ENCODE measurements at regions not wholly inside any gene's neighbourhood (a gene's known extent, or its start where the extent isn't known, plus 50 kb on each side); places are given as distances from the start of the nearest gene placed in this dataset.
"Not testable (repeated sequence)": the region's sequence is repeated elsewhere in the genome, so short reads cannot be mapped to it uniquely, and the experiment has no call there.

DNA sequence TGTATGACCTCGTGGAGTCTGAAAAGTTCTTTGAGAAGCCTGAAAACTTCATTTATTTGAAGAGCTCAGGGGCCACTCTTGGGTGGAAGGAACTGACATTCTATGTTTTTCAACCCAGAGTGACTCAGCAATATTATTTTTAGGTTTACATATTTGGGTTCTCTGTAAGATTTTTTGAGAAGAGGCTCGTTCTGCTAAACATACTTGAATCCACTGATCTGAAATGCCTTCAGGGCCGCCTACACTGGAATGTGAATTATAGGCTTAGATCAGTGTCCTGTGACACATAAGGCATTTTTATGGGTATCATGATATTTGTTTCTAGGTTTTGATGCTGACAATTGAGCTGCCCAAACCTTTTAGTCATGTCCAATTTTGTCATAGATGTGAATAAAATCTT, 86.2 kb downstream of the PSAT1 start:
- DNase-seq: no peak

DNA sequence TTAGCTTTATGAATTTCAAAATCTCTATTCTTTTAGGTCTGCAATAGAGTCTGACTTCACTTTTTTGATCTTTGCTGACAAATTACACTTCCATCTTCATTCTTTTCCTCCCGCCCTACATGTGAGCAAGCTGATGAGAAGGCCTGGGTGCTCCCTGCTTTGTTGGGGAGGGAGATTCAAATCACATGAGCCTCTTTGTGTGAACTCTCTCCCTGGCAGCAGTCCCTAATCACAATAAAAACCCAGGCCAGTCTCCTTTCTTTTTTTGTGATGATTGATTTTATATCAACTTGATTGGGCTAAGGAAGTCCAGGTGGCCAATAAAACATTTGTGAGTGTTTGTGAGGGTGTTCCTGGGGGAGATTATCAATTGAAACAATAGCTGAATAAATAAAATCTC, 89.4 kb downstream of the PSAT1 start:
- DNase-seq: no peak

DNA sequence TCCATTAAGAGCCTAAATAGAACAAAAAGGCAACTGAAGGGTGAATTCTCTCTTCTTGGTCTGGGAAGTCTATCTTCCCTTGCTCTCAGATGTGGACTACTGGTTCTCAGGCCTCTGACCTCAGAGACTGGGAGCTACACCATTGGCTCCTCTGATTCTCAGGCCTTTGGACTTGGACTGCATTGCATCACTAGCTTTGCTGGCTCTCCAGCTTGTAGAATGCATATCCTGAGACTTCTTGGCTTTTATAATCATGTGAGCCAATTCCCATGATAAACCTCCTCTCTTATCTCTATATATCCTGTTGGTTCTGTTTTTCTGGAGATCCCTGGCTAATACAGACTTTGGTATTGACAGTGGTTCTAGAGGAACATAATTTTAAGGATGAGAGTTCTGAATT, 89.8 kb downstream of the PSAT1 start:
- DNase-seq: no peak

DNA sequence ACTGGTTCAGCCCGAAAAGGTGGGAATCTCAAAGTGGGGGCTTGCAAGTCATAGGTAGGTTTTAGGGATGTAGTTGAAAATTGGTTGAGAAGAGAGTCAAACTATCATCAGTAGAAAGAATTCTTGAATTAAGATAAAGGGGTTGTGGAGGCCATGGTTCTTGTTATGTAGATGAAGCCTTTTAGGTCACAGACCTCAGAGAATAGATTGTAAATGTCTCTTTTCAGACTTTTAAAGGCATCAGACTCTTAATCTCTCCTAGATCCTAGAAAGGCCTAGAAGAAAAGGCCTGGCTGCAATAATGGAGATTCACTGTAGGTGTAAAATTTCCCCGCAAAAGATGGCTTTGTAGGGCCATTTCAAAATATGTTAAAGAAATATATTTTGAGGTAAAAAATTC, 96.4 kb downstream of the PSAT1 start:
- no peak for DNase-seq

- DNase-seq: no peak
Measured at GRCh38 chr9:78393932-78394331, 97.0 kb downstream of the PSAT1 start.

- no peak for DNase-seq
Measured at GRCh38 chr9:78396087-78396486, 99.2 kb downstream of the PSAT1 start.

- no peak for DNase-seq
Measured at GRCh38 chr9:78397045-78397444, 100.1 kb downstream of the PSAT1 start.

- DNase-seq: no peak
Measured at GRCh38 chr9:78397454-78397853, 100.5 kb downstream of the PSAT1 start.

DNA sequence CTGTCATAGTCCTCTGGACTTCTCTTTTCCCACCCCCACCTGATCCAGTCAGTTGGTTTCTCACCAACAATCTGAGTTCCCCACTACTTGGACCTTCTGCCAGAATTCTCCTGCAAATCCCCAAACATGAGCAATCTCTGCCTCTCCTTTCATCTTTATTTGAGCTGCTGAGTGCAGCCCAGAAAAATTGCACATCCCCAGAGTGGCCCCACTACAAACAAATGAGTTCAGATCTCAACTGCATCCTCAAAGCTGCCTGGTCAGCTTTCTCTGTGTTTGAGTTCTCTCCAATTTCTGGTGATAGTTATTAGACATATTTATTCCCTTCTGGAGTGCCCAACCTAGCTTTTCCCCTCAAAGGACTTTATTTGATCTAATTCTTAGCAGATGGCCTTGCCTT, 102.2 kb downstream of the PSAT1 start:
- no peak for DNase-seq

- no peak for DNase-seq
Measured at GRCh38 chr9:78400496-78400895, 103.6 kb downstream of the PSAT1 start.

DNA sequence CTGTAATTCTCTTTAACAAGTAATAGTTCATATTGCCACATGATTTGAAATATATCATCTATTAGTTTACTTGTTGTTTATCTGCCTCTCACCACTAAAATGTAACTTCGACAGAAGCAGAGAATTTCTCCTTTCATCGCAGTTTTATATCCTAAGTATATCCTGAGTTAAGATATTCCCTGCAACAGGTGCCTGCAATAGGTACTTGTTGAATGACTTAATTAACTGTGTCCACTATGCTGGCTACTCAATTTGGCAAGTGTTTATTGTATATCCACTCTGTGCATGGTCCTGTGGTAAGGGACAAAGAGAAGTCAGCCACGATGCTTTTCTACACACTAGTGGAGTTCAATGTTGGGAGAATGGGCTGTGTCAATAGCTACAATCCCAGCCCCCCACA, 108.5 kb downstream of the PSAT1 start:
- DNase-seq: no peak

GRCh38 chr9:78406146-78406545, 109.2 kb downstream of the PSAT1 start:
- no peak for DNase-seq

DNA sequence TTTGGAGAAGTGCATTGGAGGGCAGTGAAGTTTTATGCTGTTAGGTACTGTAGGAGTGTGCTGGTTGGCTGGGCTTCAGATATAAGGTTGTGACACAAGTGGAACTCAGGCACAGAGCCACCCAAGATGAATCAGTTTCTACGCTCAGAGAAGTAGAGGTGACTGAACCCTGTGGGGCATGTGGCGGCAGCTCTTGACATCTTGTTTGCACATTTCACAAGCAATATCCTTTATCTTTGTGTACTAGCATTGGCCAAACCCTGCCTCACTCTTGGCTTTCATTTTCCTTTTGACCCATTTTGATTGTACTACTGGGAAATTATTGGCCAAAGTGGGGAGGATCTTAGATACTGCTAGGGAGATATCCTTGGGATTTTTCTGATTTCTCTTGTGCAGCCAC, 110.0 kb downstream of the PSAT1 start:
- no peak for DNase-seq

DNA sequence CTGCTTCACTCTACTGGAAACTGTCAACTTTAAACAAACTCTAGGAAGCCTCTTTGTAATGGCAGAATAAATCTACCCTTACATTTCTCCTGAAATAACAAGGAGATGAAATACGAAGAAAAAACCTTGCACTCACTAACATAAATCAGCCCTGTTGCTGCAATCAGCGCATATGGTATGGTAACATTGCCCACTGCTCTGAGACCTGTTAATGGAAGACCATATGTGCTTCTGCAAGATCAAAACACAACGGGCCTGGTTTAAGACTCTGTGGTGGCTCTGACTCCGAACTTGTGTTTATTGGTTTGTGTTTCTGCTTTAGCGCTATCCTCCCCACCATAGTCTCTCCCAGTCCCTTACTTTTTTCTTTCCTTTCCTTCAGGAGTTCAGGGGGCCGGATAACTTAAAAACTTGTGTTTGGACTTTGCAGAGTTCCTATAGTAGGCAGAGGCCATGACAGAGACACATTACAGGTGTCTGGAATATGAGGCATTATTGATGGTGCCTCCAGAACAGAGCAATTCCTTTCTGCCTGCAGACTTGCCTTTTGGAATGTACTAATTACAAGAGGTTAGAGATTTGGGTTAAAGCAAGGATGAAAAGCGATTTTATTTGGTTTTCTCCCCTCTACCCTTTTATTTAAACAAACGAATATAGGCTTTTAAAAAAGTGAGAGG, 110.8 kb downstream of the PSAT1 start:
- no peak for DNase-seq

DNA sequence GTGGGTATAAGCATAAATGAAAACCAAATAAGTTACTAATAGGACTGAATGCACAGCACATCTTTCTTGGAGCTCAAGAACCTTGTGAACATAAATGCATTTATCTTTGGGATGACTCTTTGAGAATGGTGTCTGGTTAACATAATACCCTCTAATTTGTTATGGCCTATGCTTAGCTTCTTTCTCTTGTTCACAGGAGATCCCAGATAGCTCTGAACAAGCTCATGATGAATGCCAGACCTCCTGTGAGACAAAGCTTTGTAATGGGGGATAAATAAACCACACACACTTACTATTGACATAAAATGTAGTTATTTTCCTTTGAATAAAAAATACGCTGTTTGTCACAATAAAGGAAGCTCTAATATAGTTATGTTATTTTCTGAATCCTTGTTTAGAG, 111.5 kb downstream of the PSAT1 start:
- DNase-seq: no peak

DNA sequence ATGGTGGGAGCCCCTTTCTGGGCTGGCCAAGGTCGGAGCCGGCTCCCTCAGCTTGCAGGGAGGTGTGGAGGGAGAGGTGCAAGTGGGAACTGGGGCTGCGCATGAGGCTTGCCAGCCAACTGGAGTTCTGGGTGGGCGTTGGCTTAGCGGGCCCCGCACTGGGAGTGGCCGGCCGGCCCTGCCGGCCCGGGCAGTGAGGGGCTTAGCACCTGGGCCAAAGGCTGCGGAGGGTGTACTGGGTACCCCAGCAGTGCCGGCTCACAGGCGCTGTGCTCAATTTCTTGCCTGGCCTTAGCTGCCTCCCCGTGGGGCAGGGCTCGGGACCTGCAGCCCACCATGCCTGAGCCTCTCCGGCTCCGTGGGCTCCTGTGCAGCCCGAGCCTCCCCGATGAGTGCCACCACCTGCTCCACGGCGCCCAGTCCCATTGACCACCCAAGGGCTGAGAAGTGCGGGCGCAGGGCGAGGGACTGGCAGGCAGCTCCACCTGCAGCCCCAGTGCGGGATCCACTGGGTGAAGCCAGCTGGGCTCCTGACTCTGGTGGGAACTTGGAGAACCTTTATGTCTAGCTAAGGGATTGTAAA, 113.1 kb downstream of the PSAT1 start:
- DNase-seq: not testable (repeated sequence)

GRCh38 chr9:78422309-78422708, 125.4 kb downstream of the PSAT1 start:
- DNase-seq: no peak

DNA sequence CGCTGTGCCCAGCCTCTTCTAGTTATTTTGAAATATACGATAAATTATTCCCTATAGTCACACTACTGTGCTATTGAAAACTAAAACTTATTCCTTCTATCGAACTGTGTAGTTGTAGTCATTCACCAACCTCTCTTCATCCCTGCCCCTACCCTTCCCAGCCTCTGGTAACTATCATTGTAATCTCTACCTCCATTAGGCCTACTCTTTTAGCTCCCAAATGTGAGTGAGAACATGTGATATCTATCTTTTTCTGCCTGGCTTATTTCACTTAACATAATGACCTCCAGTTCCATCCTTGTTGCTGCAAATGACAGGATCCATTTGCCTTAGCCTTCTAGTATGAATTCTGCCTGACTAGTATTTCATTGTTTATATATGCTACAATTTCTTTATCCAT, 127.4 kb downstream of the PSAT1 start:
- DNase-seq: no peak

DNA sequence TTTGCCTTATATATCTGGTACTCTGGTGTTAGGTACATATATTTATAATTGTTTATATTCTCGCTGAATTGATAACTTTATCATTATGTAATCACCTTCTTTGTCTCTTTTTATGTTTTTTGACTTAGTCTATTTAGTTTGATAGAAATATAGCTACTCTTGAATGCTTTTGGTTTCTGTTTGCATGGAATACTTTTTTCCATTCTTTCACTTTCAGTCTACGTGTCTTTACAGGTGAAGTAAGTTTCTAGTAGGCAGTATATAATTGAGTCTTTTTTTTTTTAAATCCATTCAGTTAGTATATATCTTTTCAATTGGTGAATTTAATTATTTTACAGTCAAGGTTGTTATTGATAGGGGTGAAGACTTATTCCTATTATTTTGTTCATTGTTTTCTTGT, 131.7 kb downstream of the PSAT1 start:
- DNase-seq: no peak

DNA sequence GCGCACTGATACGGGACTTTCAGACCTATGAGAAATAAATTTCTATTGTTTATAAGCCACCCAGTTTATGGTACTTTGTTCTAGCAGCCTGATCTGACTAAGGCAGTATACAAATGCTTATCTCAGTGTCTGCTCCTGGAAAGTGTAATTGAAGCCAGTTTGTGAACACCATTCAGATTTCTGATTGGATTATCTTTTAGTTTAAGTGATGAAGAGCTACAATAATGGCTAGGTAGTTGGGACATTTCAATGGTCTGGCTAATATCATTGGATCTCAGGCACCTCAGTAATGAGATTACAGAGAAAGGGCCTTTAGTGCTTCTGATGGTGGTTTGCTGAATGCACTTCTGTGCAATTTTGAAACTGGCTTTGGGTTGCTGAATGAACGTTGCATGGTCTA, 133.5 kb downstream of the PSAT1 start:
- no peak for DNase-seq

- DNase-seq: not testable (repeated sequence)
Measured at GRCh38 chr9:78431039-78431438, 134.1 kb downstream of the PSAT1 start.

DNA sequence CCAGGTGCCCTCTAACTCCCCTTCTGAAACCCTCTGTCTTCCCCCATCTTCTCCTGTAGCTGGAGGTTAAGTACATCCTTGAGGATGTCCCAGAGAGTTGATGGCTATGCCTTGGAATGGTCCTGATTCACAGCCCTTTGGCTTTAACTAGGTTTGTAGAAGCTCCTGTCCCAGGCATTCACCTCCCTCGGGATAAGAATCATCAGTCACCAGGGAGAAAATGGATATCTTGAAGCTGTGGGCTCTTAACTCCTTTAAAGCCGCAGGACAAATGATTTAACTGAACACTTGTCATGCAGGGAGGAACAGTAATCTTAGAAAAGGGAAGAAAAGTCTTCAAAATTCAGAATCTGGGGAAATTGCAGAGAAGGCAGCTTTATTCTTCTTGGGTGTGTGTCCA, 139.9 kb downstream of the PSAT1 start:
- DNase-seq: no peak

DNA sequence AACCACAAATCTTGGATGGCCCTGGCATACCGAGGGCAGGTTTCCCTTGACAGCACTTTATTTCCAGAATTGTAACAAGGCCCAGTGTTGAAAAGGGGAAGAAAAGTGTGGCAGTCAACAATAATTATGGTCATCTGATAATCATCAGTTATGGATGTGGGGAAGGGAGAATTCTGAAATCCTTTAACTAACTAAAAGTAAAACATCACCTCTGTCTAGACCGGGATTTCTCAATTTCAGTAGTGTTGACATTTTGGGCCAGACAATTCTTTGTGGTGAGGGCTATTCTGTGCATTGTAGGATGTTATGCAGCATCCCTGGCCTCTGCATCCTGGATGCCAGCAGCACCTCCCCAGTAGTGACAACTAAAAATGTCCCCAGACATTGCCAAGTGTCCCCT, 140.4 kb downstream of the PSAT1 start:
- no peak for DNase-seq

DNA sequence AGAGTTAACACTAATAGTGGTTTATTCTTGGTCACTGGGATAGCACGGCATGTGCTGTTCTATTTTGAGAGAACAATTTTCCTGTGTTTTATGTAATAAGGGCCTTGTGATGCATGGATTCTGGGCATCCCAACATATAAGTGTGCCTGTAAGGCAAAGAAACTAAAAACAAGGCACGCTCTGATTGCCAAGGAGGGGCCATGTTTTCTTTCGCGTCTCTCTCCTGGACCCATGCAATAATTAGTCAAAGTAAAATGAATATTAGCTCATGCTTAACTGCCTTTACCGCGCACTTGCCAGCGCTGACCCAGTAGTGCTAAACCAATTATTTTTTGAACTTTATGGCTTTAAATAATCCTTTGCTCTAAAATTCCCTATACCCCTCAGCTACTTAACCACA, 140.9 kb downstream of the PSAT1 start:
- DNase-seq: no peak

DNA sequence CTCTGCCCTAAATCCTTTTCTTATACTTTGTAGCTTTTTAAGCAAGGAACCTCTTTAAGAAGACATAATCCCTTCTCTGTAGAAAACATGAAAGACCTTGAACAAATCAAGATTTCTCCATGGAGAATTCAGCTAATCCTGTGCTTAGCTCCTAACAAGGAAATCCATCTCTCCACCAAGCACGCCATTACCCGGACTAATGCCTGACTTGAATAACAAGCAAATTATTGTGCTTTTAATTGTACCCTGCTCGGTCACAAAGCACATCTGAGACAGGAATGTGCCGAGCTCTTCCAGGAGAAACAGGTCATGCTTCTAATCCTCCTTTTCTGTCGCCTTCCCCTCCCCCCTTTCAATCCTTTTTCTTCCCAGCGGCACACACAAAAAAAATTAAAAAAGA, 141.3 kb downstream of the PSAT1 start:
- no peak for DNase-seq

Data from activated CD8-positive, alpha-beta memory T cell treated with anti-CD3 and anti-CD28 coated beads for 24 hours (primary cell).